HEK293 (cell line): ENCODE measurements at regions not wholly inside any gene's neighbourhood (a gene's known extent, or its start where the extent isn't known, plus 50 kb on each side); places are given as distances from the start of the nearest gene placed in this dataset.

Experiments
- CTCF ChIA-PET: fragments of 350-600 bp; formaldehyde crosslinking; extraction: SDS; loops from one replicate; lab custom pipeline; 2021; ENCODE audit warnings: antibody characterized with exemption; lab: Yijun Ruan, JAX
- POLR2A ChIA-PET: fragments of 300-600 bp; formaldehyde crosslinking; extraction: SDS; loops from one replicate; lab custom pipeline; 2020; ENCODE audit warnings: antibody characterized with exemption, inconsistent platforms; lab: Yijun Ruan, JAX
- H3K27ac ChIP-seq: fragments of 200-500 bp; sonication (Bioruptor generic); 2 replicates; pipeline ENCODE4 v1.5.1; 2014; ENCODE audit warnings: low read depth, low read length, control low read depth, inconsistent platforms; ENCODE audit errors: extremely low read depth
- H3K36me3 ChIP-seq, 2 experiments: fragments of 200-500 bp in 1 of 2; sonication (Bioruptor generic) in 1 of 2; 1 replicate in 1 of 2; 2 replicates in 1 of 2; pipeline ENCODE4 v1.5.1; 2014 to 2017; ENCODE audit warnings: inconsistent platforms in 2 of 2, low read length in 2 of 2; ENCODE audit not compliant: control insufficient read depth in 2 of 2, insufficient read depth in 1 of 2
- H3K4me1 ChIP-seq: fragments of 200-500 bp; sonication (Bioruptor generic); 2 replicates; pipeline ENCODE4 v1.5.1; 2014; ENCODE audit warnings: mild to moderate bottlenecking, low read length, inconsistent platforms; ENCODE audit not compliant: control insufficient read depth, insufficient read depth
- H3K4me3 ChIP-seq: 2 replicates; pipeline ENCODE4 v1.5.1; 2011; ENCODE audit warnings: low read depth, mild to moderate bottlenecking, control low read depth, low read length, moderate library complexity
- H3K9me3 ChIP-seq: fragments of 200-500 bp; sonication (Bioruptor generic); 2 replicates; pipeline ENCODE4 v1.5.1; 2014; ENCODE audit warnings: low read depth, low read length, inconsistent platforms; ENCODE audit not compliant: control insufficient read depth, insufficient read depth
- GLI4 ChIP-seq: fragments of 450-650 bp; formaldehyde crosslinking; IDR thresholded peaks from 2 replicates; pipeline ENCODE4 v1.5.1; 2016; ENCODE audit warnings: missing biosample characterization, missing genetic modification characterization
- KLF9 ChIP-seq: fragments of 450-650 bp; formaldehyde crosslinking; IDR thresholded peaks from 2 replicates; pipeline ENCODE4 v1.5.1; 2016; ENCODE audit warnings: missing biosample characterization, missing genetic modification characterization, low read depth
- MYNN ChIP-seq: fragments of 450-650 bp; formaldehyde crosslinking; IDR thresholded peaks from 2 replicates; pipeline ENCODE4 v1.5.1; 2016; ENCODE audit warnings: missing biosample characterization, missing genetic modification characterization, borderline replicate concordance
- OSR2 ChIP-seq: fragments of 450-650 bp; formaldehyde crosslinking; IDR thresholded peaks from 2 replicates; pipeline ENCODE4 v1.5.1; 2016; ENCODE audit warnings: missing biosample characterization, missing genetic modification characterization
- OVOL3 ChIP-seq: fragments of 450-650 bp; formaldehyde crosslinking; IDR thresholded peaks from 2 replicates; pipeline ENCODE4 v1.5.1; 2016; ENCODE audit warnings: missing biosample characterization, missing genetic modification characterization
- SCRT1 ChIP-seq: fragments of 450-650 bp; formaldehyde crosslinking; IDR thresholded peaks from 2 replicates; pipeline ENCODE4 v1.5.1; 2016; ENCODE audit warnings: missing biosample characterization, missing genetic modification characterization, borderline replicate concordance
- SP7 ChIP-seq: fragments of 450-650 bp; formaldehyde crosslinking; IDR thresholded peaks from 2 replicates; pipeline ENCODE4 v1.5.1; 2016; ENCODE audit warnings: missing biosample characterization, missing genetic modification characterization
- ZFP3 ChIP-seq: fragments of 450-650 bp; formaldehyde crosslinking; IDR thresholded peaks from 2 replicates; pipeline ENCODE4 v1.5.1; 2016; ENCODE audit warnings: low read depth, missing biosample characterization, missing genetic modification characterization
- ZNF10 ChIP-seq: fragments of 450-650 bp; formaldehyde crosslinking; IDR thresholded peaks from 2 replicates; pipeline ENCODE4 v1.5.1; 2017; ENCODE audit warnings: missing biosample characterization, missing genetic modification characterization
- ZNF146 ChIP-seq: fragments of 450-650 bp; formaldehyde crosslinking; IDR thresholded peaks from 2 replicates; pipeline ENCODE4 v1.5.1; 2016; ENCODE audit warnings: missing biosample characterization, missing genetic modification characterization
- ZNF184 ChIP-seq: fragments of 450-650 bp; IDR thresholded peaks from 2 replicates; pipeline ENCODE4 v1.5.1; 2018; ENCODE audit warnings: missing biosample characterization, mild to moderate bottlenecking, missing genetic modification characterization
- ZNF214 ChIP-seq: fragments of 450-650 bp; formaldehyde crosslinking; IDR thresholded peaks from 2 replicates; pipeline ENCODE4 v1.5.1; 2017; ENCODE audit warnings: missing biosample characterization, mild to moderate bottlenecking, missing genetic modification characterization, borderline replicate concordance
- ZNF23 ChIP-seq: fragments of 450-650 bp; formaldehyde crosslinking; IDR thresholded peaks from 2 replicates; pipeline ENCODE4 v1.5.1; 2016; ENCODE audit warnings: missing biosample characterization, missing genetic modification characterization, borderline replicate concordance
- ZNF266 ChIP-seq: fragments of 450-650 bp; formaldehyde crosslinking; IDR thresholded peaks from 2 replicates; pipeline ENCODE4 v1.5.1; 2016; ENCODE audit warnings: missing biosample characterization, missing genetic modification characterization, low read depth
- ZNF302 ChIP-seq: fragments of 450-650 bp; formaldehyde crosslinking; IDR thresholded peaks from 2 replicates; pipeline ENCODE4 v1.5.1; 2016; ENCODE audit warnings: missing biosample characterization, missing genetic modification characterization, low read depth
- ZNF548 ChIP-seq: fragments of 450-650 bp; formaldehyde crosslinking; IDR thresholded peaks from 2 replicates; pipeline ENCODE4 v1.5.1; 2016; ENCODE audit warnings: missing biosample characterization, missing genetic modification characterization
- ZNF571 ChIP-seq: fragments of 450-650 bp; formaldehyde crosslinking; IDR thresholded peaks from 2 replicates; pipeline ENCODE4 v1.5.0; 2017; ENCODE audit warnings: missing biosample characterization, missing genetic modification characterization
- ZNF580 ChIP-seq: fragments of 450-650 bp; formaldehyde crosslinking; IDR thresholded peaks from 2 replicates; pipeline ENCODE4 v1.5.1; 2016; ENCODE audit warnings: missing biosample characterization, missing genetic modification characterization
- ZNF621 ChIP-seq: fragments of 450-650 bp; formaldehyde crosslinking; IDR thresholded peaks from 2 replicates; pipeline ENCODE4 v1.5.1; 2017; ENCODE audit warnings: missing biosample characterization, missing genetic modification characterization
- ZNF677 ChIP-seq: fragments of 450-650 bp; IDR thresholded peaks from 2 replicates; pipeline ENCODE4 v1.5.0; 2018; ENCODE audit warnings: missing biosample characterization, mild to moderate bottlenecking, missing genetic modification characterization, moderate library complexity
- ZNF692 ChIP-seq: fragments of 450-650 bp; formaldehyde crosslinking; IDR thresholded peaks from 2 replicates; pipeline ENCODE4 v1.5.1; 2016; ENCODE audit warnings: missing biosample characterization, missing genetic modification characterization
- ZNF792 ChIP-seq: fragments of 450-650 bp; formaldehyde crosslinking; IDR thresholded peaks from 2 replicates; pipeline ENCODE4 v1.5.1; 2016; ENCODE audit warnings: missing biosample characterization, missing genetic modification characterization
- TF ChIP-seq, protein P1 (sequence below): fragments of 450-650 bp; formaldehyde crosslinking; IDR thresholded peaks from 2 replicates; pipeline ENCODE4 v1.5.1; 2016; ENCODE audit warnings: missing biosample characterization, missing genetic modification characterization
- TF ChIP-seq, protein P2 (sequence below): fragments of 450-650 bp; formaldehyde crosslinking; IDR thresholded peaks from 2 replicates; pipeline ENCODE4 v1.5.1; 2016; ENCODE audit warnings: missing biosample characterization, missing genetic modification characterization

- TF ChIP-seq, protein P1, sequence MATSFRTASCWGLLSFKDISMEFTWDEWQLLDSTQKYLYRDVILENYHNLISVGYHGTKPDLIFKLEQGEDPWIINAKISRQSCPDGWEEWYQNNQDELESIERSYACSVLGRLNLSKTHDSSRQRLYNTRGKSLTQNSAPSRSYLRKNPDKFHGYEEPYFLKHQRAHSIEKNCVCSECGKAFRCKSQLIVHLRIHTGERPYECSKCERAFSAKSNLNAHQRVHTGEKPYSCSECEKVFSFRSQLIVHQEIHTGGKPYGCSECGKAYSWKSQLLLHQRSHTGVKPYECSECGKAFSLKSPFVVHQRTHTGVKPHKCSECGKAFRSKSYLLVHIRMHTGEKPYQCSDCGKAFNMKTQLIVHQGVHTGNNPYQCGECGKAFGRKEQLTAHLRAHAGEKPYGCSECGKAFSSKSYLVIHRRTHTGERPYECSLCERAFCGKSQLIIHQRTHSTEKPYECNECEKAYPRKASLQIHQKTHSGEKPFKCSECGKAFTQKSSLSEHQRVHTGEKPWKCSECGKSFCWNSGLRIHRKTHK (tag by site-specific recombination) = no peak
- TF ChIP-seq ZNF10 (tag by site-specific recombination) (no peak), SCRT1 (tag by site-specific recombination) (no peak), GLI4 (no peak), MYNN (tag by site-specific recombination) (no peak), ZNF23 (tag by site-specific recombination) (no peak), ZNF792 (tag by site-specific recombination) (no peak), ZFP3 (tag by site-specific recombination) (no peak), ZNF146 (tag by site-specific recombination) (no peak), SP7 (no peak)
- TF ChIP-seq, protein P2, sequence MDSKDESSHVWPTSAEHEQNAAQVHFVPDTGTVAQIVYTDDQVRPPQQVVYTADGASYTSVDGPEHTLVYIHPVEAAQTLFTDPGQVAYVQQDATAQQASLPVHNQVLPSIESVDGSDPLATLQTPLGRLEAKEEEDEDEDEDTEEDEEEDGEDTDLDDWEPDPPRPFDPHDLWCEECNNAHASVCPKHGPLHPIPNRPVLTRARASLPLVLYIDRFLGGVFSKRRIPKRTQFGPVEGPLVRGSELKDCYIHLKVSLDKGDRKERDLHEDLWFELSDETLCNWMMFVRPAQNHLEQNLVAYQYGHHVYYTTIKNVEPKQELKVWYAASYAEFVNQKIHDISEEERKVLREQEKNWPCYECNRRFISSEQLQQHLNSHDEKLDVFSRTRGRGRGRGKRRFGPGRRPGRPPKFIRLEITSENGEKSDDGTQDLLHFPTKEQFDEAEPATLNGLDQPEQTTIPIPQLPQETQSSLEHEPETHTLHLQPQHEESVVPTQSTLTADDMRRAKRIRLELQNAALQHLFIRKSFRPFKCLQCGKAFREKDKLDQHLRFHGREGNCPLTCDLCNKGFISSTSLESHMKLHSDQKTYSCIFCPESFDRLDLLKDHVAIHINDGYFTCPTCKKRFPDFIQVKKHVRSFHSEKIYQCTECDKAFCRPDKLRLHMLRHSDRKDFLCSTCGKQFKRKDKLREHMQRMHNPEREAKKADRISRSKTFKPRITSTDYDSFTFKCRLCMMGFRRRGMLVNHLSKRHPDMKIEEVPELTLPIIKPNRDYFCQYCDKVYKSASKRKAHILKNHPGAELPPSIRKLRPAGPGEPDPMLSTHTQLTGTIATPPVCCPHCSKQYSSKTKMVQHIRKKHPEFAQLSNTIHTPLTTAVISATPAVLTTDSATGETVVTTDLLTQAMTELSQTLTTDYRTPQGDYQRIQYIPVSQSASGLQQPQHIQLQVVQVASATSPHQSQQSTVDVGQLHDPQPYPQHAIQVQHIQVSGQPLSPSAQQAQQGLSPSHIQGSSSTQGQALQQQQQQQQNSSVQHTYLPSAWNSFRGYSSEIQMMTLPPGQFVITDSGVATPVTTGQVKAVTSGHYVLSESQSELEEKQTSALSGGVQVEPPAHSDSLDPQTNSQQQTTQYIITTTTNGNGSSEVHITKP (tag by site-specific recombination) = no peak
These were observed 459.7 kb upstream of the HTR1E start (continued) for GRCh38 chr6:86477500-86478148.

- Histone ChIP-seq H3K9me3 (no peaks in the 10 kb centered on the region), H3K4me3 (no peak overlapping the region), H3K4me1 (no peaks in the 10 kb centered on the region), H3K27ac (no peak overlapping the region), H3K36me3 (no peaks in the 10 kb centered on the region)
- CTCF ChIA-PET = no interaction called here
- POLR2A ChIA-PET = no interaction called here
- TF ChIP-seq OVOL3 (tag by site-specific recombination) = no peak
- no peak for TF ChIP-seq ZNF692 (tag by site-specific recombination)
- no peak for TF ChIP-seq ZNF548
- no peak for TF ChIP-seq ZNF302
These were observed 461.0 kb upstream of the HTR1E start for GRCh38 chr6:86476311-86476710.

GRCh38 chr6:86474081-86474480 lies 463.2 kb upstream of the HTR1E start:
- ChIA-PET CTCF (no interaction called here), POLR2A (no interaction called here)
- Histone ChIP-seq H3K4me1 (no peaks in the 10 kb centered on the region), H3K4me3 (no peak overlapping the region), H3K36me3 (no peaks in the 10 kb centered on the region), H3K9me3 (no peaks in the 10 kb centered on the region), H3K27ac (no peak overlapping the region)
- TF ChIP-seq OSR2 (tag by site-specific recombination) (no peak), ZNF548 (no peak), ZNF621 (tag by site-specific recombination) (no peak), ZNF214 (tag by site-specific recombination) (no peak), ZNF266 (tag by site-specific recombination) (no peak), ZNF580 (tag by site-specific recombination) (no peak), ZNF677 (tag by site-specific recombination) (no peak), ZNF571 (tag by site-specific recombination) (no peak), SCRT1 (tag by site-specific recombination) (no peak), KLF9 (tag by site-specific recombination) (no peak), ZNF184 (tag by site-specific recombination) (no peak)
- TF ChIP-seq, protein P2 (tag by site-specific recombination) = no peak
